ENCODE measurements at regions not wholly inside any gene's neighbourhood (a gene's known extent, or its start where the extent isn't known, plus 50 kb on each side); places are given as distances from the start of the nearest gene placed in this dataset.

- TF ChIP-seq CTCF (conservative IDR thresholded peaks at IDR 0.05) (no peak), ZFX (IDR thresholded peaks at IDR 0.05) (no peak)
These were observed 471.4 kb downstream of the CMPK2 start for GRCh38 chr2:6394276-6394675.
